Uterus (tissue), 2 donors: ENCODE measurements at regions not wholly inside any gene's neighbourhood (a gene's known extent, or its start where the extent isn't known, plus 50 kb on each side); places are given as distances from the start of the nearest gene placed in this dataset.

Source experiments
- POLR2A ChIP-seq, 2 donors: fragments of 450-650 bp; IDR thresholded peaks; one replicate each; pipeline ENCODE4 v1.6.1; 2016; ENCODE audit warnings: antibody characterized with exemption in 2 of 2, mild to moderate bottlenecking in 1 of 2, moderate library complexity in 1 of 2
- TF ChIP-seq, protein P1 (sequence below), 4 experiments: fragments of 200-600 bp in 2 of 4; fragments of 450-650 bp in 2 of 4; sonication (generic) in 2 of 4; IDR thresholded peaks; one replicate each; pipeline ENCODE4 v1.5.1; 2016 to 2019; ENCODE audit warnings: antibody characterized with exemption in 4 of 4, mild to moderate bottlenecking in 2 of 4, moderate library complexity in 1 of 4

GRCh38 chr2:163062524-163062923, 224.0 kb upstream of the KCNH7 start:
- TF ChIP-seq, protein P1, sequence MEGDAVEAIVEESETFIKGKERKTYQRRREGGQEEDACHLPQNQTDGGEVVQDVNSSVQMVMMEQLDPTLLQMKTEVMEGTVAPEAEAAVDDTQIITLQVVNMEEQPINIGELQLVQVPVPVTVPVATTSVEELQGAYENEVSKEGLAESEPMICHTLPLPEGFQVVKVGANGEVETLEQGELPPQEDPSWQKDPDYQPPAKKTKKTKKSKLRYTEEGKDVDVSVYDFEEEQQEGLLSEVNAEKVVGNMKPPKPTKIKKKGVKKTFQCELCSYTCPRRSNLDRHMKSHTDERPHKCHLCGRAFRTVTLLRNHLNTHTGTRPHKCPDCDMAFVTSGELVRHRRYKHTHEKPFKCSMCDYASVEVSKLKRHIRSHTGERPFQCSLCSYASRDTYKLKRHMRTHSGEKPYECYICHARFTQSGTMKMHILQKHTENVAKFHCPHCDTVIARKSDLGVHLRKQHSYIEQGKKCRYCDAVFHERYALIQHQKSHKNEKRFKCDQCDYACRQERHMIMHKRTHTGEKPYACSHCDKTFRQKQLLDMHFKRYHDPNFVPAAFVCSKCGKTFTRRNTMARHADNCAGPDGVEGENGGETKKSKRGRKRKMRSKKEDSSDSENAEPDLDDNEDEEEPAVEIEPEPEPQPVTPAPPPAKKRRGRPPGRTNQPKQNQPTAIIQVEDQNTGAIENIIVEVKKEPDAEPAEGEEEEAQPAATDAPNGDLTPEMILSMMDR (IDR thresholded peaks at IDR 0.05), result no peak
- no peak for TF ChIP-seq POLR2A (IDR thresholded peaks at IDR 0.05)
